ENCODE measurements at regions not wholly inside any gene's neighbourhood (a gene's known extent, or its start where the extent isn't known, plus 50 kb on each side); places are given as distances from the start of the nearest gene placed in this dataset.

DNA sequence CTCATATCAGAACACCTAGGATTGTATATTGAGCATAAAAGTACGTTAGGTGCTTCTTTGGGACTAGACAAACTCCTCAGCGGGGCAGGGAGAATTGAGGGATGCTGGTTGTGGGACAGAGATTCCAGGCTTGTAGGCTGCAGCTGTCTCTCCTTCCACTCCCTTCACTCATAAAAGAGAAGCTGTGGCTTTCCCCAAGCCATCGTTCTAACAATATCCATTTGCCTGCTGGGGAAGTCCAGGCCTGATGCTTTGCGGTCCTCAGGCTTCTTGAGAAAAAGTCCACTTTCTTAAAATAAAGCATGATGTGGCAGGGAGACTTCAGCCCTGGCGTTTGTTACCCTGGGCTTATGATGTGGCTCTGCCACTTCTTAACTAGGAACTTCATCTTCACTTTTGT, 129.3 kb upstream of the OSMR start:
- no peak overlapping the region for H3K4me3 ChIP-seq (ENCODE audit: low read length)
- H3K4me1 ChIP-seq (ENCODE audit: control insufficient read depth, insufficient read depth, low read length) = no peaks in the 10 kb centered on the region
- no peaks in the 10 kb centered on the region for H3K27me3 ChIP-seq (ENCODE audit: control insufficient read depth, insufficient read depth, low read length)
- no peak overlapping the region for H3K27ac ChIP-seq (ENCODE audit: low read length)
- no peaks in the 10 kb centered on the region for H3K9me3 ChIP-seq (ENCODE audit: control insufficient read depth, insufficient read depth, low read length)
- DNase-seq (ENCODE audit: low read depth, low spot score) = no peak
- no CpG with 5 or more reads among the region's 5 CpGs for WGBS (ENCODE audit: insufficient coverage, insufficient read length)
- H3K36me3 ChIP-seq (ENCODE audit: control insufficient read depth, insufficient read depth, low read length) = no peaks in the 10 kb centered on the region

DNA sequence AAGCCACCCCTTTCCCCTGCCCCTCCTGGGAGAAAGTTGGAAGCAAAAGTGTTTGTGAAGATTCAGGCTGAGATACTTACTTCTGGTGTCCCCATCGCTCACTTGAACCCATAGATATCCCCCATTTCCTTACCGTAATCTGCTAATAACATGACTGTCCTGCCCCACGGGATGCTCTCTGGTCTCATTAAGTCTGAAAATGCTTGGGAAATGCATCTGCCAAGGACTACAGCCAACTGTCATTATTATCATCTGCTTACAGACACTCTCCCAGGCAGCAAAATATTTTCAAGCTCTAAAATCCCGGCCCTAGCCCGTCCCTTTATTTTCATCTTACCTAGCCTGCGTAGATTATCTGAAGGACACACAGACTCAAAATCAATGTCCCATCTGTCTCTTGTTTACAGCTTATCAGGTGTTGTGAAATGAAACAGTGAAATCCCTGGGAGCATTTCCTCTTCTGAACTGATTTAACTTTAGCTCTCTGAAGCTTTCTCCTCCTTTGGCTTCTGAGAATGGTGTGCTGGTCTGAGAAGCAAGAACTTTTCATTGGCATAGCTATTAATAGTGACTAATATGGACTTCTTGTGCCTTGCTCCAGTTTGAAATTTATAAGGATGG, 126.9 kb upstream of the OSMR start:
- WGBS (ENCODE audit: insufficient coverage, insufficient read length) = no CpG with 5 or more reads among the region's 6 CpGs

DNA sequence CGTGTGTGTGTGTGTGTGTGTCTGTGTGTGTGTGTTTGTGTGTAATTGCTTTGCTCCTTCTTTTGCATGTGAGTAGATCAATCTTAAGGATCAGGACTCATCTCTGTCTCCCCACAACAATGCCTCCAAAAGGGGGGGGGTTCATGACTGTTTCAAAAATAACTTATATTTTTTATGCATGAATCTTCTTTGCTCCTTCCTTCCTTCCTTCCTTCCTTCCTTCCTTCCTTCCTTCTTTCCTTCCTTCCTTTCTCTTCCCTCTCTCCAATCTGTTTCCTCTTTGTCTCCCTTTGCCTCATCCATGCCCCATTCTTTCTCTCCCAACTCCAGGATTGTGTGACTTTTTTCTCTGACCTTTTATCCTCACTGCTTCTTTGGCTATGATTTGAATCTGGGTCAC, 126.4 kb upstream of the OSMR start:
- H3K4me1 ChIP-seq (ENCODE audit: control insufficient read depth, insufficient read depth, low read length) = no peaks in the 10 kb centered on the region

More for the DNA sequence above, 126.9 kb upstream of the OSMR start:
- H3K4me1 ChIP-seq (ENCODE audit: control insufficient read depth, insufficient read depth, low read length) = no peaks in the 10 kb centered on the region
- DNase-seq (ENCODE audit: low read depth, low spot score) = no peak
- H3K27ac ChIP-seq (ENCODE audit: low read length) = no peak overlapping the region
- H3K27me3 ChIP-seq (ENCODE audit: control insufficient read depth, insufficient read depth, low read length) = no peaks in the 10 kb centered on the region
- H3K36me3 ChIP-seq (ENCODE audit: control insufficient read depth, insufficient read depth, low read length) = no peaks in the 10 kb centered on the region
- no peak overlapping the region for H3K4me3 ChIP-seq (ENCODE audit: low read length)
- H3K9me3 ChIP-seq (ENCODE audit: control insufficient read depth, insufficient read depth, low read length) = no peaks in the 10 kb centered on the region

DNA sequence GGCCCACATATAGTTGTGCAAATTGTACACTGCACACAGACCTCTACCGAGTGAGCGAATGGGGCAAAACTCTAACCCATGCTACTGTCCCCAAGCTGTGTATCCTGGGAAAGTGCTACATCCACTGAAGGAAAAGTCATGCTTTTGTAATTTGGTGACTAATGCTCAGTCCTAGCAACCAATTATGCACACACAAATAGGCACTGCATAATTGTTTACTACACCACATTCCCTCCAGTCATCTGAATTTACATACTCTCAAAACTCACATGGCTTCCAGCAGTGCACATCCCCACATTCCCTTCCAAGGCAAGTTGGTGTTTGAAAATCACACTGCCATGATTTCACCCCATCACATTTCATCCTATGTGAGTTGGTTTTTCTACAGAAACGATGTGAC, 125.9 kb upstream of the OSMR start:
- DNase-seq (ENCODE audit: low read depth, low spot score) = no peak

More for the DNA sequence above, 126.4 kb upstream of the OSMR start:
- H3K9me3 ChIP-seq (ENCODE audit: control insufficient read depth, insufficient read depth, low read length) = no peaks in the 10 kb centered on the region
- no CpG with 5 or more reads among the region's 1 CpG for WGBS (ENCODE audit: insufficient coverage, insufficient read length)
- H3K36me3 ChIP-seq (ENCODE audit: control insufficient read depth, insufficient read depth, low read length) = no peaks in the 10 kb centered on the region
- no peak overlapping the region for H3K27ac ChIP-seq (ENCODE audit: low read length)
- H3K4me3 ChIP-seq (ENCODE audit: low read length) = no peak overlapping the region
- no peaks in the 10 kb centered on the region for H3K27me3 ChIP-seq (ENCODE audit: control insufficient read depth, insufficient read depth, low read length)
- no peak for DNase-seq (ENCODE audit: low read depth, low spot score)

DNA sequence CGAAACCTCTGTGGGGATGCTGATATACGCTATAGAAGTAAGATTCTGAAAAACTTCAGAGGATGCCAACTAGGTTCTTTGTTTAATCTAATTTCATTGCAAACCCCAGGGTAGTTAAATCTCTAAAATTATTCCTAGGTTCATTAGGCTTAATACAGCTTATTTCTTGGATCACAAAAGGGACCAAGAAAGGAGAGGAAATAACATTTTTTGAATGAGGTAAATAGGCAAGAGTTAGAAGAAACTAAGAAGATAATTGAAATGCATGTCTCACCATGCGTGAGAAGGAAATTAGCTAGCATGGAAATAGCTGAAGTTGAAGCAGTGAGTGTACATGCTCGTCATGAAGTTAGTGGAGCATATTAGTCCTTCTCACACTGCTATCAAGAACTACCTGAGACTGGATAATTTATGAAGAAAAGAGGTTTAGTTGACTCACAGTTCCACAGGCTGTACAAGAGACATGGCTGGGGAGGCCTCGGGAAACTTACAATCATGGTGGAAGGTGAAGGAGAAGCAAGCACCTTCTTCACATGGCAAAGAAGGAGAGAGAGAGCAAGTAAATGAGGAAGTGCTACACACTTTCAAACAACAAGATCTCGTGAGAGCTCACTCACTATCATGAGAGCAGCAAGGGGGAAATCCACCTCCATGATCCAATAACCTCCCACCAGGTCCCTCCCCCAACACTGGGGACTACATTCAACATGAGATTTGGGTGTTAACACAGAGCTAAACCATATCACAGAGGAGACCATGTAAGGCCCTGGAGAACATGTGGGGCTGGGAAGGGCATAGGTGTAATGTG, 125.1 kb upstream of the OSMR start:
- Histone ChIP-seq H3K9me3 (ENCODE audit: control insufficient read depth, insufficient read depth, low read length) (no peaks in the 10 kb centered on the region), H3K27ac (ENCODE audit: low read length) (no peak overlapping the region), H3K27me3 (ENCODE audit: control insufficient read depth, insufficient read depth, low read length) (no peaks in the 10 kb centered on the region), H3K4me3 (ENCODE audit: low read length) (no peak overlapping the region), H3K4me1 (ENCODE audit: control insufficient read depth, insufficient read depth, low read length) (no peaks in the 10 kb centered on the region), H3K36me3 (ENCODE audit: control insufficient read depth, insufficient read depth, low read length) (no peaks in the 10 kb centered on the region)
- no peak for DNase-seq (ENCODE audit: low read depth, low spot score)
- no CpG with 5 or more reads among the region's 6 CpGs for WGBS (ENCODE audit: insufficient coverage, insufficient read length)

More for the DNA sequence above, 125.9 kb upstream of the OSMR start:
- H3K9me3 ChIP-seq (ENCODE audit: control insufficient read depth, insufficient read depth, low read length) = no peaks in the 10 kb centered on the region
- H3K4me1 ChIP-seq (ENCODE audit: control insufficient read depth, insufficient read depth, low read length) = no peaks in the 10 kb centered on the region
- no peaks in the 10 kb centered on the region for H3K36me3 ChIP-seq (ENCODE audit: control insufficient read depth, insufficient read depth, low read length)
- H3K27ac ChIP-seq (ENCODE audit: low read length) = no peak overlapping the region
- H3K27me3 ChIP-seq (ENCODE audit: control insufficient read depth, insufficient read depth, low read length) = no peaks in the 10 kb centered on the region
- no CpG with 5 or more reads among the region's 3 CpGs for WGBS (ENCODE audit: insufficient coverage, insufficient read length)
- no peak overlapping the region for H3K4me3 ChIP-seq (ENCODE audit: low read length)

DNA sequence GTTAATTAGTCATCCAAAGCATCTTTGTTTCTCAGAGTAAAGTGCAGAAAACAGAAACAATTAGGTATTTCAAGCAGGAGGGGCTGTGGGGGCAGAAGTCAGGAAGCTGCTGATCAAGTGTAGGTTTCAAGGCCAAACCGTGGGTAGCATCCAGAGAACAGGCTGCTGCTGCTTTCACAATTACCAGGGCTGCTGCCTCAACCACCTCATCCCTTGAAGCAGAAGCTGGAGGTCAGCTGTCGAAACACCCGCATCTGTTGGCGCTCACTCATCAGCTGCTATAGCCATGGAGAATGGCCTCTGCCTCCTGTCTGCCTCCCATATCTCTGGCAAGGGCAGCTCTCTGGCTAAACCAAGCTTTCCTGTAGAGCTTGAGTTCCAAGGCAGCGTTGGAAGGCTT, 122.9 kb upstream of the OSMR start:
- Histone ChIP-seq H3K27me3 (ENCODE audit: control insufficient read depth, insufficient read depth, low read length) (no peaks in the 10 kb centered on the region), H3K4me1 (ENCODE audit: control insufficient read depth, insufficient read depth, low read length) (no peaks in the 10 kb centered on the region), H3K27ac (ENCODE audit: low read length) (no peak overlapping the region), H3K9me3 (ENCODE audit: control insufficient read depth, insufficient read depth, low read length) (no peaks in the 10 kb centered on the region), H3K36me3 (ENCODE audit: control insufficient read depth, insufficient read depth, low read length) (no peaks in the 10 kb centered on the region), H3K4me3 (ENCODE audit: low read length) (no peak overlapping the region)
- WGBS (ENCODE audit: insufficient coverage, insufficient read length) = no CpG with 5 or more reads among the region's 5 CpGs
- no peak for DNase-seq (ENCODE audit: low read depth, low spot score)

DNA sequence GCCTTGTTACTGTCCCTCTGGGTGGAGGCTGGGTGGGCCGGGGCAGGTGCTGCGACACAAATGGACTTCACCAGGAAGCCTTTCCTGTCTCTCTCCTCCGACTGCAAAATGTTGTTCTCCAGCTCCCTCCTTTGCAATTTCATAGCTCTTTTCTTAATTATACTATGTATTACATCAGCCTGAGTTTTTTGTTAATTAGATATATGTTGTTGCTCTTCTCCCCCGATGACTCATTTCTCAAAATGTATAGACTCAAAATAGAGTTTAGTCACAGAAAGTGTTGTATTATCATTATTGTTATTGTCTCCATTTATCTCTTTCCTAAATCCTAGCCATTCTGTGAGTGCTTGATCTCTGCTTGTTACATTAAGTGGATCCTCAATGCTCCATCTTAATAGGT, 122.4 kb upstream of the OSMR start:
- Histone ChIP-seq H3K4me3 (ENCODE audit: low read length) (no peak overlapping the region), H3K36me3 (ENCODE audit: control insufficient read depth, insufficient read depth, low read length) (no peaks in the 10 kb centered on the region), H3K27ac (ENCODE audit: low read length) (no peak overlapping the region), H3K4me1 (ENCODE audit: control insufficient read depth, insufficient read depth, low read length) (no peaks in the 10 kb centered on the region), H3K27me3 (ENCODE audit: control insufficient read depth, insufficient read depth, low read length) (no peaks in the 10 kb centered on the region), H3K9me3 (ENCODE audit: control insufficient read depth, insufficient read depth, low read length) (no peaks in the 10 kb centered on the region)
- DNase-seq (ENCODE audit: low read depth, low spot score) = no peak
- WGBS (ENCODE audit: insufficient coverage, insufficient read length) = no CpG with 5 or more reads among the region's 4 CpGs

DNA sequence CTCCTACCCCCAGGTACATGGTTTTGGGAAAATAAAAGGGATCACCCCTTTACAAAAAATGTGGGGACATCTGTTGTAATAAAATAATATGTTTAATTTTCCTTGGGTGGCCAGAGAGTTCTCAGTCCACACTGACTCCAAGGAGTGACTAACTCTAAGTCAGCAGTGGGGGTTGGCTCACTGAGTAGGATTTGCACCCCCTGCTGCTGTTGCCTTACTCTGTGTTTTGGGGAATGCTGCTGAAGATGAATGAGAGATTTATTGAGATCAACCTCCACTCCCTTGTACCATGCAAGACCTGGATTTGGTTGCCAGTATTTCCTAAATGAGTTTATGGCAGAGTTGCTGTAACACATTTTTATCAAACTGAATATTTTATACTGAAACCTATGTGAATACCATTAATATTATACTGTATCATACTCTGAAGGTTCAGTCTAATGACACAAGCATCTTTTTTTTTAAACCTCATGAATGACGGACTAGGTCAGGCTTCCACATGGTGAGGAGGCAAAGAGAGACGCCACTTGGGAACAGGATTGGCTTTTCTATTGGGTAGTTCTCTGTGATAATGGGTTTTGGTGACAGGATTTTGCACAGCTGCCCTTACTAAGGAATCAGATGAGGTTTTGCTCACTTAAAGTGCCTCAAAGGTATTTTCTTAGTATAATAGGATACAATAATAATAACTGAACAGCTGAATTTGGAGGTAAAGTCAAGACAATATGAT, 121.3 kb upstream of the OSMR start:
- H3K36me3 ChIP-seq (ENCODE audit: control insufficient read depth, insufficient read depth, low read length) = no peaks in the 10 kb centered on the region
- no peak for DNase-seq (ENCODE audit: low read depth, low spot score)
- no peaks in the 10 kb centered on the region for H3K4me1 ChIP-seq (ENCODE audit: control insufficient read depth, insufficient read depth, low read length)
- H3K9me3 ChIP-seq (ENCODE audit: control insufficient read depth, insufficient read depth, low read length) = no peaks in the 10 kb centered on the region
- H3K27ac ChIP-seq (ENCODE audit: low read length) = no peak overlapping the region
- H3K4me3 ChIP-seq (ENCODE audit: low read length) = no peak overlapping the region
- WGBS (ENCODE audit: insufficient coverage, insufficient read length) = no CpG with 5 or more reads among the region's 2 CpGs
- H3K27me3 ChIP-seq (ENCODE audit: control insufficient read depth, insufficient read depth, low read length) = no peaks in the 10 kb centered on the region

DNA sequence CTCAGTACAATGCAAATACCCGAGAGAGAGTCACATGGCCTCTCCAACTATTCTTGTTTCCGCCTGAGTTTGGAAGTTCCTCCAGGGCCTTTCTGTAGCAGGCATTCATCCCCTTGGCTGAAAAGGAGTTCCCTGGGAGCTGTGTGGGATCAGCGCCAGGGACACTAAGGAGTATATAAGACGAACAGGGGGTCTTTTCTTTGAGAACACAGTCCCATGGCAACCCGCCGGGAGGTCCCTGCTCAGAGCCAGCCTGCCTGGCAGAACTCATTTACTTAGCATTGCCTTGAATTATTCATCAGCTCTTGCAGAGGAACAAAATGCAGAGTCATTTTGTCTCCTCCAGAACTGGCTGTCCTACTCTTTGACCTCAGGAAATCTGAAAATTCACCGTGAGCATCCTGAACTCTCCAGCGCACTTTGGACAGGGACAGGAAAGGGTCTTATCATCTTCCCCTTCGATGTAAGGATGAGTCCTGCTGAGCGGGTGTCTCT, 120.4 kb upstream of the OSMR start:
- no peak overlapping the region for H3K27ac ChIP-seq (ENCODE audit: low read length)
- WGBS (ENCODE audit: insufficient coverage, insufficient read length) = no CpG with 5 or more reads among the region's 10 CpGs
- no peak for DNase-seq (ENCODE audit: low read depth, low spot score)

DNA sequence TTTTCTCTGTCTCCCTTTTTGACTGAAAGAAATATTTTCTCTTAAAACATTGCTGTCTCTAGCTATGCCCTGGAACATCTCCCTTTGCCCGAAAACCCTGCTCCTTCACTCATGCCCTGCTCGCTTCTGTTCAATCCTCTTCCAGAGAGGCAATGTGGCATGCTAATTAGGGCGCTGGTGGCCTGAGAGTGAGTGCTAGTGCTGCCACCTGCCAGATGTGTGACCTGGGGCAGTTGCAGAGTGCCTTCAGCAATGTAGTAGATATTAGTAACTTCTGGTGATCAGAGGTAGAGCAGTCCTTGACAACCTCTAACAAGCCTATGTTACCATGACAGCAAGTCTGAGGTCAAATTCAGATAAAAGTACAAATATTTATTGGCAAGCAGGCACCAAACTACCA, 119.5 kb upstream of the OSMR start:
- no peak overlapping the region for H3K27ac ChIP-seq (ENCODE audit: low read length)
- WGBS (ENCODE audit: insufficient coverage, insufficient read length) = no CpG with 5 or more reads among the region's 3 CpGs
- H3K27me3 ChIP-seq (ENCODE audit: control insufficient read depth, insufficient read depth, low read length) = no peaks in the 10 kb centered on the region
- no peaks in the 10 kb centered on the region for H3K4me1 ChIP-seq (ENCODE audit: control insufficient read depth, insufficient read depth, low read length)
- H3K36me3 ChIP-seq (ENCODE audit: control insufficient read depth, insufficient read depth, low read length) = no peaks in the 10 kb centered on the region
- no peak overlapping the region for H3K4me3 ChIP-seq (ENCODE audit: low read length)
- H3K9me3 ChIP-seq (ENCODE audit: control insufficient read depth, insufficient read depth, low read length) = no peaks in the 10 kb centered on the region
- no peak for DNase-seq (ENCODE audit: low read depth, low spot score)

More for the DNA sequence above, 120.4 kb upstream of the OSMR start:
- H3K4me3 ChIP-seq (ENCODE audit: low read length) = no peak overlapping the region
- no peaks in the 10 kb centered on the region for H3K4me1 ChIP-seq (ENCODE audit: control insufficient read depth, insufficient read depth, low read length)
- H3K27me3 ChIP-seq (ENCODE audit: control insufficient read depth, insufficient read depth, low read length) = no peaks in the 10 kb centered on the region
- no peaks in the 10 kb centered on the region for H3K9me3 ChIP-seq (ENCODE audit: control insufficient read depth, insufficient read depth, low read length)
- H3K36me3 ChIP-seq (ENCODE audit: control insufficient read depth, insufficient read depth, low read length) = no peaks in the 10 kb centered on the region

Measured in iPS DF 6.9 (cell line).